ENCODE measurements at regions not wholly inside any gene's neighbourhood (a gene's known extent, or its start where the extent isn't known, plus 50 kb on each side); places are given as distances from the start of the nearest gene placed in this dataset.

DNA sequence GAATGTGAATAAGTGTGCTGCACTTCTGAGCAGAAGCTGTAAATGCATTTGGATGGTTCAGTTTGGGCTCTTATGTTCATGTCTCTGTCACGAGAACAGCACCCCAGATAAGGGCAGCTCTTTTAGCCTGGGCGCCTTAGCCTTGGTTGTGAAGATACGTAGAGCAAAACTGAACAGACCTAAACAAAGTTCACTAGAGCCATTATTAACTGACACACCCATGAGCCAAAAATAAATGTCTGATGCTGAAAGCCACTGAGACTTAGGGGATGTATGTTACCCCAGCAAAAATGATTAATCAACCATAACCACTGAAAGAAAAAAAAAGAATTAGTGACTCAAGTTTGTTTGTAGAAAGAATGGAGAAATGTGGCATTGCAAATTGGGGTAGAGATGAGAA lies 343.4 kb downstream of the BCAT1 start:
- Histone ChIP-seq H3K4me3 (ENCODE audit: insufficient read depth, low read depth, low read length) (no peak overlapping the region), H3K27me3 (ENCODE audit: control insufficient read depth, insufficient read depth, low read length) (no peaks in the 10 kb centered on the region), H4K8ac (ENCODE audit: low read depth in 2 of 2, low read length in 2 of 2) (no peak overlapping the region), H4K91ac (ENCODE audit: insufficient read depth, low read depth, low read length) (no peak overlapping the region), H2BK120ac (ENCODE audit: low read depth, low read length) (peak overlapping the region; percentile 19; the same call in 1 of the 2 replicates), H3K23ac (ENCODE audit: low read depth, low read length) (0 out of 2 replicates have a peak overlapping the region, but pooled peaks have one; percentile 2), H3K14ac (replicated peaks; ENCODE audit: low read depth, low read length) (peak overlapping the region; percentile 9; the same call in 1 of the 2 replicates), H2AFZ (replicated peaks; ENCODE audit: low read length, poor library complexity) (no peak overlapping the region), H2BK5ac (ENCODE audit: low read depth, low read length, poor library complexity, severe bottlenecking) (no peak overlapping the region), H3K56ac (ENCODE audit: extremely low read depth, insufficient read depth, low read length) (no peak overlapping the region), H3K18ac (ENCODE audit: low read depth, low read length) (no peak overlapping the region), H2BK15ac (ENCODE audit: low read depth, low read length) (no peak overlapping the region), H2AK5ac (ENCODE audit: low read depth, low read length) (no peak overlapping the region; the same call in 1 of the 2 replicates), H4K20me1 (ENCODE audit: insufficient read depth, low read length) (no peaks in the 10 kb centered on the region), H3K9me3 (ENCODE audit: control insufficient read depth, insufficient read depth, low read length) (no peaks in the 10 kb centered on the region; the same call in 1 of the 2 replicates), H3K9ac (ENCODE audit: low read depth, low read length) (no peak overlapping the region), H3K4me2 (ENCODE audit: low read depth, low read length) (no peak overlapping the region), H3K4ac (ENCODE audit: low read depth, low read length) (no peak overlapping the region; the same call in 1 of the 2 replicates), H3K4me1 (ENCODE audit: control insufficient read depth, insufficient read depth, low read length) (peaks cover 4% of the 10 kb centered on the region), H3K27ac (ENCODE audit: insufficient read depth, low read length) (no peak overlapping the region), H3K79me1 (ENCODE audit: low read depth in 1 of 2, low read length in 2 of 2) (no peaks in the 10 kb centered on the region), H3K9me1 (ENCODE audit: insufficient read depth, low read length) (no peaks in the 10 kb centered on the region; the same call in 1 of the 2 replicates), H2AK9ac (replicated peaks; ENCODE audit: low read depth, low read length, poor library complexity) (no peak overlapping the region), H3K36me3 (ENCODE audit: control insufficient read depth, insufficient read depth, low read length) (no peaks in the 10 kb centered on the region), H4K5ac (ENCODE audit: low read depth, low read length) (no peak overlapping the region), H2BK20ac (ENCODE audit: low read depth, low read length) (peak overlapping the region; percentile 5; the same call in 1 of the 2 replicates)
- TF ChIP-seq MAZ (IDR thresholded peaks at IDR 0.05; ENCODE audit: borderline replicate concordance, low read depth, low read length) (no peak), POLR2A (IDR thresholded peaks at IDR 0.05; ENCODE audit: low read depth, low read length) (no peak), NFE2L2 (IDR thresholded peaks at IDR 0.05; ENCODE audit: low read depth, low read length) (no peak), CHD1 (IDR thresholded peaks at IDR 0.05; ENCODE audit: low read depth, low read length) (no peak), MAFK (IDR thresholded peaks at IDR 0.05; ENCODE audit: low read depth, low read length) (no peak)
- POLR2A ChIA-PET (ENCODE audit: unreplicated experiment), result no interaction called here
- DNase-seq (no peak), ATAC-seq (ENCODE audit: low read depth) (no peak)
- dilution Hi-C loops (cut with HindIII; ENCODE audit: low sequenced_read_pairs, unreplicated experiment) (no loop called here), intact Hi-C loops (cut with micrococcal nuclease) (no loop called here), in situ Hi-C loops (cut with MboI; ENCODE audit: low sequenced_read_pairs) (no loop called here)
- CTCF ChIA-PET, result no interaction called here
- no CpG with 5 or more reads among the region's 3 CpGs for WGBS, 2 experiments (ENCODE audit: extremely low coverage in 2 of 2, insufficient read length in 1 of 2)
- no TSS peak for BruUV-seq (replicated peaks)

Data from IMR-90 (cell line).